ENCODE measurements at regions not wholly inside any gene's neighbourhood (a gene's known extent, or its start where the extent isn't known, plus 50 kb on each side); places are given as distances from the start of the nearest gene placed in this dataset.

DNA sequence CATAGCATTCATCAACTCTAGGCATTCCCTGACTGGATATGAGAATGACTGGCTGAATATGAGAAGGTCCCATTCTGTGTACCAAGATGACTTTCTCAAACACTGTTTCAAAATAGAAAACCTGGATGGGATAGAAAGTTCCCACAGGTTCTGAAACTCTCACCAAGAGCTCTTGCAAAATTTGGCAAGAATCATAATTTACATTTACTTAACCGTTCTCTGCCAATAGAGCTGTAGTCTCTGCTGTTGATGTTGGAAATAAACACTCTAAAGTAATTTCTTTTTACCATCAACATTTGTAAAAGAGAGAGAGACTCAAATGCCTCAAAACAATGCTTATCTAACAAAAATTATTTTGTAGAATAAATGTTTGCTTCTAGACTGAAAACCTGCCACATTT is 221.1 kb downstream of the LMO4 start:
- Mint-ChIP-seq H3K27ac (no peak overlapping the region), H3K4me1 (ENCODE audit: low read depth) (no peaks in the 10 kb centered on the region), H3K36me3 (ENCODE audit: low read depth) (no peaks in the 10 kb centered on the region), H3K9me3 (peaks cover 17% of the 10 kb centered on the region), H3K27me3 (peaks cover 3% of the 10 kb centered on the region), H3K4me3 (no peak overlapping the region)
- DNase-seq = no peak

DNA sequence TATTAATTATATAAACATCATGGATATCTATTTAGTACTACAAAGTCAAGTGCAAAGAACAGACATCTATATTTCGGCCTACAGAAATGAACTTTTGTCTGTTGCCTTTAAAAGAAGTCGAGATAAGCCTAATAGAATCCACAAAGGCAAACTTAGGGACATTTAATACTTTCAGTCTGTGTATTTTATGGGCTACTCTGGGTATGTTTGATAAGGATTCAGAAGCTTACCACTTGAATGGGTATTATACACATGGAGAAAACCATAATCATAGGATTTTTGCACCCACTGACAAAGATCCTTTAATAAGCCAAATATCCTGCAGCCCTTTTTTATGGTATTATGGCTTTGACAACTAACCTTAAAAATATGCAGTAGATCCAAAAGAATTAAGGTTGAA is 224.8 kb downstream of the LMO4 start:
- Mint-ChIP-seq H3K27me3 (peaks cover 3% of the 10 kb centered on the region), H3K9me3 (no peaks in the 10 kb centered on the region), H3K4me3 (no peak overlapping the region), H3K36me3 (ENCODE audit: low read depth) (no peaks in the 10 kb centered on the region), H3K27ac (no peak overlapping the region), H3K4me1 (ENCODE audit: low read depth) (no peaks in the 10 kb centered on the region)
- DNase-seq = no peak

DNA sequence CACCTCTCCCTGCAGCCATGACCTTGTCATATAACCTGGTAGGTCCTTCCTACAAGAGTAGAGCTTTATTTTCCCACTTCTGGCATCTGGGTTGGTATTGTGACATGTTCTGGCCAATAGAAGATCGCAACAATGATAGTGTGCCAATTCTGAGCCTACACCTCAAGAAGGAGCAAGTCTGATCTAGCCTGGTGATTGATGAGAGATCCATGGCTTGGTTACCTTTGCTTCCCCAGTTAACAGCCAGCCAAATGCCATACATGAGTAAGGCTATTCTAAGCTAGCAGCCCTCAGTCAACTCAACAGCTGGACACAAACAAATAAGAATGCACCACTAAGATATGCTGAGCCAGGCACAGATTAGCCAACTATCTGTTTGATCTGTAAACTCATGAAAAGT is 226.7 kb downstream of the LMO4 start:
- Mint-ChIP-seq H3K9me3 (no peaks in the 10 kb centered on the region), H3K4me1 (ENCODE audit: low read depth) (no peaks in the 10 kb centered on the region), H3K36me3 (ENCODE audit: low read depth) (no peaks in the 10 kb centered on the region), H3K27me3 (peaks cover 3% of the 10 kb centered on the region), H3K27ac (no peak overlapping the region), H3K4me3 (no peak overlapping the region)
- DNase-seq = no peak

DNA sequence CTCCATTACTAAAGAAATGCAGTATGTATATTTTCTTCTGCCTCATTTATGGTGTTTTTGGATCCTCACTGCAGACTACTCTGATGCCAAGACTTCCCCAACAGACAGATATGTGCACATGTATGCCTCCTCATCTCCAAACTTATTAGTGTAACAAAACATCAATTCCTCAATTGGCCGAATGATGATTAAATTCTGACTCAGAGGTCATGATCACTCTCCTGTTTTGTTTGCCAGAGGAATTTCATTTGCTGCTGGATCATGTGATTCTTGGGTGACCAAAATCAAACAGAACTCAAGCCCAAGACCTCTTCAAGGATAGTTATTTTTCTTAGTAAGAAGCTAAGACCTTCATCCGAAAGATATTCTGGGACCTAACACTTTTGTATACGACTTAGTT is 227.6 kb downstream of the LMO4 start:
- Mint-ChIP-seq H3K27ac (no peak overlapping the region), H3K9me3 (no peaks in the 10 kb centered on the region), H3K27me3 (peaks cover 3% of the 10 kb centered on the region), H3K4me3 (no peak overlapping the region), H3K4me1 (ENCODE audit: low read depth) (no peaks in the 10 kb centered on the region), H3K36me3 (ENCODE audit: low read depth) (no peaks in the 10 kb centered on the region)
- DNase-seq = no peak

DNA sequence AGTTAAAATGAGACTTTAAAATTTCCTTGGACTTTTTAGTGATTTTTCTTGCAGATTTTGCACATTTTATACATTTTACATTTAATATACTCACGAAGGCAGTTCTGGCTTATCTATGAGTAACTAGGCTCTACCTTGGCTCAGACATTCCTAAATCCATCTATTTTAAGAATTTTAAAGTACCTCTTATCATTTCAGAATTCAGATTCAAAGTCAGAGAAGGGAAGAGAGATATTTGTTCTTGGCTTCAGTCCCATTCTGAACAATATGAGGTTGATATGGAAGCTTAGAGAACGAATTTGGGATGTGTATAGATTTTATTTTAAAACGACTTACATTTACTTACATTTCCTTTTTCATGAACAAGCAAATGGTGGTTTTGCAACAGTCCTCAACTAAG is 230.2 kb downstream of the LMO4 start:
- DNase-seq = no peak

DNA sequence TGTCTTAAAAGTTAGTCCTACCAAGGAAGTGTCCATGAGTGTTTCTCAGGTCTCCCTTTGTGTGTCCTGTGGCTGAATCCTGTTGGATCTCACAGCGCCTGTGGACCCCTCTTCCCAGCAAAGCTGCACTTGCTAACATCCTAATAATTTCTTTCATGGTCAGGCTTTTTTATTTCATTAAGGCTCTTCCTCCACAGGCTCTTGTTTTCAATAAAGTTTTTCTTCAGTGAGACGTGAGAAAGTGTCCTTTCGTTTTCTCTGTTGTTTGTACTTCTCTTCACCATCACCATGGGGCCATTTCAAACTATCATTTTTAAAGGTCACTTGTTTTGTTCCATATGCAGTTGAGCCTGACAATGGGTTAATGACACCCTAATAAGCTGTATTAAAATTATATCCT is 231.5 kb downstream of the LMO4 start:
- H3K36me3 Mint-ChIP-seq (ENCODE audit: low read depth) = no peaks in the 10 kb centered on the region
- H3K4me3 Mint-ChIP-seq = no peak overlapping the region
- H3K27me3 Mint-ChIP-seq = no peaks in the 10 kb centered on the region
- DNase-seq = no peak
- no peak overlapping the region for H3K27ac Mint-ChIP-seq
- no peaks in the 10 kb centered on the region for H3K9me3 Mint-ChIP-seq
- H3K4me1 Mint-ChIP-seq (ENCODE audit: low read depth) = no peaks in the 10 kb centered on the region

More for the DNA sequence above, 230.2 kb downstream of the LMO4 start:
- Mint-ChIP-seq H3K27ac (no peak overlapping the region), H3K4me1 (ENCODE audit: low read depth) (no peaks in the 10 kb centered on the region), H3K27me3 (no peaks in the 10 kb centered on the region), H3K36me3 (ENCODE audit: low read depth) (no peaks in the 10 kb centered on the region), H3K4me3 (no peak overlapping the region), H3K9me3 (no peaks in the 10 kb centered on the region)

DNA sequence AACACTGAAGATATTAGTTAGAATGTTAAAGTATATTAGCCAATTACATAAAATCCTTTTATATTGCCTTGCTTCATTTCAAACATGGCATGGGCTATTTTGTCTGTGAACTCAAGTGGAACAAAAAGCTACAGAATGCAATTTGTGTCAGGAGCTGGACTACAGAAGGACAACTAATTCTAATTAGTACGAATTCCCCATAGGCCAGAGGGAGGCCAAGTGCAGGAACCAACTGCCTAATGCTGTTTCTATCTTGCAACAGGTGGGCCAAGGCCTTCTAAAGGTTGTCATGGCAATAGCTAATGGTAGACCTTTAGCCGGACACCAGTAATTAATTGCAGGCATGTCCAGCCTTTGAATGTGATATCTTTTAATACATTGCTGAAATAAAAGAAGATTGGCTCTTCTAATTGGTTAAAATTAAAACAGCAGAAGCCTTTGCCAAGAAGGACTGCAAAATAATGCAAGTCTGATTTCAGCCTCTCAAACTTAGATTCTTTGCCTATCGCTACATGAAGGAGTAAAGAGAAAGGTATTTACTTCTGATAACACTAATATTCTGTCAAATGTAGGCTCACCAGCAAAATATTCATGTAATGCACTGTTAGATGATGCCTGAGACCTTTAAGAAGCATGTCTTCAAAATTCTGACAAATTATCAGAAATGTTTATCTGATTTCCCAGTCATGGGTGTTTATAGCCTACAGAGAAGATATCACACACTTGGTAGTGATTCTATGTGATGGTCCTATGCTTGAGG is 232.1 kb downstream of the LMO4 start:
- DNase-seq = no peak
- Mint-ChIP-seq H3K4me1 (ENCODE audit: low read depth) (no peaks in the 10 kb centered on the region), H3K4me3 (no peak overlapping the region), H3K9me3 (no peaks in the 10 kb centered on the region), H3K36me3 (ENCODE audit: low read depth) (no peaks in the 10 kb centered on the region), H3K27me3 (no peaks in the 10 kb centered on the region), H3K27ac (no peak overlapping the region)

DNA sequence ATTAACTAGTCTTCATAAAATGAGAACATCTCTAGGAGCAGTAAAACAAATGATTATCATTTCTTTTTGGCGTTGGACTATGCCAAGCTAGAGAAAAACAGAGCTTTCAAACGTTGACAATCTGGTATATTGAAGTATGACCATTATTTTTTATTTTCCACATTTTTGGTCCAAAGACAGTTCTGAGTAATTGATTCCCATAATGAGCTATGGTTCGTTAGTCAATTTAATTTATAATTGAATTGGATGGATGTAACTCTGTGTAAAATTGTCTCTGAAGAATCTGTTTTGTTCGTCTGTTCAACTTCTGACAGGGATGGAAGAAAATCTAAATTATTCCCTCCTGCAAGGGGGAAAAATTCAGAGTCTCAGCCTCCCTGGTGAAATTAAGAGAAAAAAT is 234.5 kb downstream of the LMO4 start:
- Mint-ChIP-seq H3K9me3 (no peaks in the 10 kb centered on the region), H3K27me3 (no peaks in the 10 kb centered on the region), H3K4me1 (ENCODE audit: low read depth) (no peaks in the 10 kb centered on the region), H3K36me3 (ENCODE audit: low read depth) (no peaks in the 10 kb centered on the region), H3K4me3 (no peak overlapping the region), H3K27ac (no peak overlapping the region)
- no peak for DNase-seq

DNA sequence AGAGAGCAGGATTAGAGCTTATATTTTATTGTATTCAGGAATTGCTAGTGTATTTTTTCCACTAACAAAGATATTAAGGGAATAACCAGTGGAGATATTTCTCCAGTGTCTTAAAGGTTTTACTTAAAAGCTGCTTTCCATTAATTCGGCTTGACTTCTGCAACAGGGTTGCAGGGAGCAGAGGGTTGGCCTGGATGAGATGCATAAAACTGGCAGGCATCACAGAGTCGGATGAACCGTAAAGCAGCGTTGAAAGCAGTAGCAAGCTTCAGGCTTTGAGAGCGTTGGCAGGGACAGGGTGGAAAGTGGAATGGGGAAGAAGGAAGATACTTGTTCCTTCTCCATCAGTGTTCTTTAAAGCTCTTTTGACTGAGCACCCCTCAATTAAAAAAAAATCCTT is 237.2 kb downstream of the LMO4 start:
- DNase-seq = no peak
- Mint-ChIP-seq H3K36me3 (ENCODE audit: low read depth) (no peaks in the 10 kb centered on the region), H3K4me1 (ENCODE audit: low read depth) (no peaks in the 10 kb centered on the region), H3K27ac (no peak overlapping the region), H3K4me3 (no peak overlapping the region), H3K27me3 (no peaks in the 10 kb centered on the region), H3K9me3 (no peaks in the 10 kb centered on the region)

DNA sequence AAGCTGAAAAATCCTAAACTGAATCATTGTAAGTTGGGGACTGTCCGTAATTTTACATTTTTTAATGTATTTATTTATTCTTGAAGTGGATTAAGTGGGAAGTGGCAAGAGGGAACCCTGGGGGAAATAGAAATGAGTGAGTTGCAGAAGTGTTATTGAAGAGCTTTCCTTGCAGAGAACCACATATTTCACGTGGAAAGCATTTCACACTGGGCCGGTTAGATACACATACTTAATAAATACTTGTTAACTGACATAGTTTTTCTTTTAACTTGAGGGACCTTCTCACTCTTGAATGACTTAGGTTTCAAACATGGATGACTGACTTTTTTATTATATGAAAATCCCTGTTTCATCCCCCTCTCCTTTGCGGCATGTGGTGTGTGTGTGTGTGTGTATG is 239.3 kb downstream of the LMO4 start:
- Mint-ChIP-seq H3K36me3 (ENCODE audit: low read depth) (no peaks in the 10 kb centered on the region), H3K27ac (no peak overlapping the region), H3K4me3 (no peak overlapping the region), H3K4me1 (ENCODE audit: low read depth) (no peaks in the 10 kb centered on the region), H3K27me3 (no peaks in the 10 kb centered on the region), H3K9me3 (no peaks in the 10 kb centered on the region)
- no peak for DNase-seq

DNA sequence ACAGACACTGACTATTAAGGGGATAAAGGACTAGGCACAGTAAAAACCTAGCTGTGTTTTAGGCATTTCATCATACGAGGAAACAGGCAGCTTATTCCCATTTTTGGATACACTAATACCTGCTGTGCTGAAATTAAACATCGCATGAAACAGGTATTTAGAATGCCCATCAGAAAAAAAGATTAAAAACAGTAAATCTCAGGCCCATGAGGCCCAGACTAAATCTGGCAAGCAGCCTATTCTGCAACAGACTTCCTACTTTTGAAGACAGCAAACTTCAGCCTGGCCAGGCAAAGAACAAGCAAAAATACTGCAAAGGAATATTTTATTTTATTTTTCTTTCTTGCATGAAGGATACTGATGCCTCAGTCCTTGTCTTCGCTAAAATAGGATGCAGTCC is 240.2 kb downstream of the LMO4 start:
- Mint-ChIP-seq H3K9me3 (no peaks in the 10 kb centered on the region), H3K27me3 (no peaks in the 10 kb centered on the region), H3K27ac (no peak overlapping the region), H3K36me3 (ENCODE audit: low read depth) (no peaks in the 10 kb centered on the region), H3K4me1 (ENCODE audit: low read depth) (no peaks in the 10 kb centered on the region), H3K4me3 (no peak overlapping the region)
- DNase-seq = no peak

DNA sequence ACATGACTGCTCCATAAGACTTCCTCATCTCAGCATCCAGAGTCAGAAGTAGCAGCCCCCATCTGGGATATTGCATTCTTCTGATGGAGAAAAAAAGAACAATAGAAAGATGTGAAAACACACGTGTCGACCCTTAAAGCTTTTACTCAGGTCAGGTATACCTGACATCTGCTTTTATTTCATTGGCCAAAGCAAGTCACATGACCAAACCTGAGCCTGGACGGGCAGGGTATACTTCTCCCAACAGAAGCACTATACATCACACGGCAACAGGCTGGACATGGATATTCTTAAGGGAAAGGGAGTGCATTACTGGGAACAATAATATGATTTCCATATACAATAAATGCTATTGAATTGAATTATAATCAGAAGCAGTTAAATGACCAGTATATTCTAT is 243.3 kb downstream of the LMO4 start:
- no peaks in the 10 kb centered on the region for H3K36me3 Mint-ChIP-seq (ENCODE audit: low read depth)
- H3K27me3 Mint-ChIP-seq = peaks cover 3% of the 10 kb centered on the region
- no peaks in the 10 kb centered on the region for H3K4me1 Mint-ChIP-seq (ENCODE audit: low read depth)
- DNase-seq = no peak
- H3K27ac Mint-ChIP-seq = no peak overlapping the region
- no peaks in the 10 kb centered on the region for H3K9me3 Mint-ChIP-seq
- no peak overlapping the region for H3K4me3 Mint-ChIP-seq

DNA sequence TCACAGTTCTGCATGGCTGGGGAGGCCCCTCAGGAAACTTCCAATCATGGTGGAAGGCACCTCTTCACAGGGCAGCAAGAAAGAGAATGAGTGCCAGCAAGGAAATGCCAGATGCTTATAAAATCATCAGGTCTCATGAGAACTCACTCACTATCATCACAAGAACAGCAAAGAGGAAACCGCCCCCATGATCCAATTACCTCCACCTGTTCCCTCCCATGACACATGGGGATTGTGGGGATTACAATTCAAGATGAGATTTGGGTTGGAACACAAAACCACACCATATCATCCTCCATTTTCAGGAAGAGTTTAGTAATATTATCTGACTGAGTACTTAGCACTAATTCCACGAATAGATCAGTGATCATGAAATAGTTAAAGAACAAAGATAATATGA is 244.2 kb downstream of the LMO4 start:
- H3K27me3 Mint-ChIP-seq = peaks cover 3% of the 10 kb centered on the region
- H3K9me3 Mint-ChIP-seq = no peaks in the 10 kb centered on the region
- H3K36me3 Mint-ChIP-seq (ENCODE audit: low read depth) = no peaks in the 10 kb centered on the region
- no peaks in the 10 kb centered on the region for H3K4me1 Mint-ChIP-seq (ENCODE audit: low read depth)
- no peak overlapping the region for H3K4me3 Mint-ChIP-seq
- H3K27ac Mint-ChIP-seq = no peak overlapping the region
- DNase-seq = no peak

DNA sequence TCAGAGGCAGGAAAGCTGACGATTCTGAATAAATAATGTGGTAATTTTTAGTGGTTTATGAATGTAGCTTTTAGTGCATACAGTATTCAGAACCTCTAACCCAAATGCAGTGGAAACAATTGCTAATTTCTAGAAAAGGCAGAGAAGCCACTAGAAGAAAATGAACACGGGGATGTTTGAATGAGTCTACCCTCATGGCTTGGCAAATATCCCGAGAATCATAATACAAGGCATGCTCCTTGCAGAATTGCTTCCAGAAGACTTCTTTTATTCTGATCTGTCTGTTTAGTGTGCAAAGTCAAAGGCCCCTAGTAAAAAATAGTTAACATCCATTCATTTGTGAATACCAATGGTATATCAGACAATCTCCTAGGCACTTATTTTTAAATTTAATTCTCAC is 246.8 kb downstream of the LMO4 start:
- Mint-ChIP-seq H3K27me3 (peaks cover 7% of the 10 kb centered on the region), H3K9me3 (no peaks in the 10 kb centered on the region), H3K4me3 (no peak overlapping the region), H3K27ac (no peak overlapping the region), H3K4me1 (ENCODE audit: low read depth) (no peaks in the 10 kb centered on the region), H3K36me3 (ENCODE audit: low read depth) (no peaks in the 10 kb centered on the region)
- no peak for DNase-seq

DNA sequence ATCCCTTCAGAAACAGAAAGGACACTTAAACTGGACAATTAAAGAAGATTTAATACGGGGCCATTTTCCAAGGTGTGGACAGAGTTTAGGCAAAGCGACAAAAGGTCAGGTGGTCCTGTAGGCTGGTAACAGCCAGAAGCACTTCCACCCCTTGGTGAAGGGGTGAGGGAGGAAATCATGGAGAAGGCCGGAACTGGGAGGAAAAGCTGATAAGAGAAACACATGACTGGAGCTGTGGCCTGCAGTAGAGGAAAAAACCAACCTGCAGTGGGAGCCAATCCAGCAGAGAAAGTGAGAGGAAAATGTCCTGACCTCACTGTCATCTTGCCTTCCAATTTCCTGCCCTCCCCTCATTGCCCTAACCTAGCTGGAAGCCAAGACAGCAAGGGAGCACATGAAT is 249.8 kb downstream of the LMO4 start:
- no peak overlapping the region for H3K4me3 Mint-ChIP-seq
- H3K4me1 Mint-ChIP-seq (ENCODE audit: low read depth) = no peaks in the 10 kb centered on the region
- H3K27me3 Mint-ChIP-seq = peaks cover 7% of the 10 kb centered on the region
- no peaks in the 10 kb centered on the region for H3K9me3 Mint-ChIP-seq
- H3K36me3 Mint-ChIP-seq (ENCODE audit: low read depth) = no peaks in the 10 kb centered on the region
- no peak overlapping the region for H3K27ac Mint-ChIP-seq
- no peak for DNase-seq

DNA sequence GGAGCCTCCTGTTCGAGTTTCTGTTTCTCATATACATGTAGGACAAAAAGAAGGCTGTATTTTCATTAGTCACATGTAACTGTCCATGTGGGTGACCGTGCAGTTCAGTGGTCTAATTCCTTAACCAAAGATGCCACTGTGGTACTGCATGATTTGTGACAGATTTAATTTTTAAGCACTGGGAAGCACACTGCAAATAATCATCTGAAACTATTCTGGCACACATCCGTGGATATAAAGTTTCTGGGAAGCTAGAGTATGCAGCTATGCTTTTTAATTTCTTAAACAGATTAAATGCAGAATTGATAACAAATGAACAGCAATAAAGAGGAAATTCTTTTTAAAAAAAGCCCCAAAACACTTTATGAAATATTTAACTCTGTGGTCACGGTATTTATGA is 254.8 kb downstream of the LMO4 start:
- Mint-ChIP-seq H3K36me3 (ENCODE audit: low read depth) (no peaks in the 10 kb centered on the region), H3K27me3 (peaks cover 3% of the 10 kb centered on the region), H3K27ac (no peak overlapping the region), H3K4me3 (no peak overlapping the region), H3K9me3 (no peaks in the 10 kb centered on the region), H3K4me1 (ENCODE audit: low read depth) (no peaks in the 10 kb centered on the region)
- no peak for DNase-seq
